CD4-positive, alpha-beta T cell treated with Interferon alpha-2 for 1 hour (primary cell): ENCODE measurements at regions not wholly inside any gene's neighbourhood (a gene's known extent, or its start where the extent isn't known, plus 50 kb on each side); places are given as distances from the start of the nearest gene placed in this dataset.
"Not testable (repeated sequence)": the region's sequence is repeated elsewhere in the genome, so short reads cannot be mapped to it uniquely, and the experiment has no call there.

Experiments
- DNase-seq, 2 donors: peaks; one replicate each; pipeline ENCODE4 v3.0.0-alpha.2; 2020 to 2022

- DNase-seq, result no peak
Observed at GRCh38 chr21:36602735-36603134, 96.2 kb upstream of the SIM2 start.

- DNase-seq, result no peak
Observed at GRCh38 chr21:36603221-36603620, 95.7 kb upstream of the SIM2 start.

GRCh38 chr21:36605426-36605825 lies 93.5 kb upstream of the SIM2 start:
- DNase-seq, result no peak

GRCh38 chr21:36606287-36606982 lies 92.5 kb upstream of the SIM2 start:
- no peak for DNase-seq

GRCh38 chr21:36606983-36607325 lies 92.0 kb upstream of the SIM2 start:
- DNase-seq, result no peak

- no peak for DNase-seq
Observed at GRCh38 chr21:36608041-36608896, 90.6 kb upstream of the SIM2 start.

- no peak for DNase-seq
Observed at GRCh38 chr21:36608897-36609225, 90.1 kb upstream of the SIM2 start.

- no peak for DNase-seq
Observed at GRCh38 chr21:36609654-36610053, 89.3 kb upstream of the SIM2 start.

GRCh38 chr21:36610201-36610600 lies 88.7 kb upstream of the SIM2 start:
- DNase-seq, result no peak

- no peak for DNase-seq
Observed at GRCh38 chr21:36610935-36611334, 88.0 kb upstream of the SIM2 start.

GRCh38 chr21:36611379-36611778 lies 87.5 kb upstream of the SIM2 start:
- DNase-seq, result no peak

- no peak for DNase-seq
Observed at GRCh38 chr21:36613059-36613458, 85.9 kb upstream of the SIM2 start.

GRCh38 chr21:36613554-36613953 lies 85.4 kb upstream of the SIM2 start:
- no peak for DNase-seq

- no peak for DNase-seq
Observed at GRCh38 chr21:36615274-36615964, 83.5 kb upstream of the SIM2 start.

- not testable (repeated sequence) for DNase-seq
Observed at GRCh38 chr21:36616773-36617172, 82.1 kb upstream of the SIM2 start.

GRCh38 chr21:36621794-36622193 lies 77.1 kb upstream of the SIM2 start:
- not testable (repeated sequence) for DNase-seq

GRCh38 chr21:36624105-36624504 lies 74.8 kb upstream of the SIM2 start:
- DNase-seq, result no peak

- DNase-seq, result no peak
Observed at GRCh38 chr21:36626791-36627190, 72.1 kb upstream of the SIM2 start.

GRCh38 chr21:36627242-36627641 lies 71.7 kb upstream of the SIM2 start:
- no peak for DNase-seq

- DNase-seq, result no peak
Observed at GRCh38 chr21:36628106-36628505, 70.8 kb upstream of the SIM2 start.

- DNase-seq, result no peak
Observed at GRCh38 chr21:36628761-36629460, 70.0 kb upstream of the SIM2 start.

GRCh38 chr21:36630485-36631206 lies 68.3 kb upstream of the SIM2 start:
- peak; percentile 19 to 50 for DNase-seq

GRCh38 chr21:36636016-36636415 lies 62.9 kb upstream of the SIM2 start:
- DNase-seq, result no peak
